ENCODE measurements at regions not wholly inside any gene's neighbourhood (a gene's known extent, or its start where the extent isn't known, plus 50 kb on each side); places are given as distances from the start of the nearest gene placed in this dataset.

DNA sequence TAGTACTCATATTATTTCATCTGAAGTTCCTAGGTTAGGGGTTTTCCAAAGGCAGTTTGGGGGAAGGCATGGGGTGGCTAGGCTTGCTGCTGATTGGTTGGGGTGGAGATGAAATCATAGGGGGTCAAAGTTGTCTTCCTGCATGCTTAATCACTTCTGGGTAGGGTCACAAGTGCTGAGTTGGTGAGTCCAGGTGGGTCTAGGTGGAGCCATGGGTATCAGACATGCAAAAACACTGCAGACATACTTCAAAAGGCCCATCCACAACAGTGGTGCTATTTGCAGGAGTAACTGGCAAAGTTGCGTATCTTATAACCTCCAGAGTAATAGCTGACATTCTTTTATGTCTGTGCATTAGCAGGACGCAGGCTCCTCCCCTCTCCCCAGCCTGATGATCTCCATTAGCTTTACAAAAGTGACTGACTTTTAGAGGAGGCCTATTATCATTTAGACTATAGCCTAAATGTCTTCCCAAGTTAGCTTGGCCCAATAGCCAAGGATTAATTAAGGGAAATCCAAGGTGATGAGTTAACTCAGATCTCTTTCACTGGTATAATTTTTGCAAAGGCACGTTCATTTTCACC lies 374.4 kb upstream of the PRMT6 start:
- H3K9me3 ChIP-seq (ENCODE audit: control insufficient read depth, low read length): peaks cover 2% of the 10 kb centered on the region
- WGBS, 2 donors: 50 to 54% methylated on average over 3 of the region's 3 CpGs
- H3K4me3 ChIP-seq (ENCODE audit: low read length in 2 of 2): no peak overlapping the region
- DNase-seq (no peak), ATAC-seq (ENCODE audit: low FRiP score) (no peak)
- intact Hi-C loops (cut with DNase I): no loop called here
- H3K27me3 ChIP-seq (ENCODE audit: control insufficient read depth in 1 of 2, insufficient read depth in 2 of 2, low read length in 1 of 2): no peaks in the 10 kb centered on the region
- H3K27ac ChIP-seq (ENCODE audit: low read depth in 1 of 2, low read length in 2 of 2): no peak overlapping the region
- no peaks in the 10 kb centered on the region for H3K4me1 ChIP-seq (ENCODE audit: control insufficient read depth in 1 of 2, insufficient read depth in 2 of 2, low read length in 2 of 2)
- no peaks in the 10 kb centered on the region for H3K36me3 ChIP-seq (ENCODE audit: control insufficient read depth in 1 of 2, insufficient read depth in 2 of 2, low read length in 1 of 2)

DNA sequence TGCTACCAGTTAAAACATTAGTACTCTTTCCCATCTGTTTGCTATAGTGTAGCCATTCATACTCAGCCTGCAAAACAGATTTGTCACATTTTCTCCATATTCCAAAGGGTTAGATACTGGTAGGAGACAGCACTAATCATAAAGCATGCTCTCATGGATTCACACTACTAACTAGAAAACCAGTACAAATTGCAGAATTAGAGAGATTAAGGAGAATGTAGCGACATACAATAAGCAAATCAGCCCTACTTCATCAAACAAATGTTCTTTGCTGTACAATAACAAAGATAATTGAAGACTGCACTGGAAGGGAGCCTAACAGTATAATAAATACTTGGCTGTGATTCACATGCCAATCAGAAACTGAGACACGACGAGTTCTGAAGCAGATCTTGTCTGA lies 368.0 kb upstream of the PRMT6 start:
- intact Hi-C loops (cut with DNase I): no loop called here
- no peak overlapping the region for H3K4me3 ChIP-seq (ENCODE audit: low read length in 2 of 2)
- DNase-seq: no peak
- peaks cover 2% of the 10 kb centered on the region for H3K9me3 ChIP-seq (ENCODE audit: control insufficient read depth, low read length)
- H3K27ac ChIP-seq (ENCODE audit: low read depth in 1 of 2, low read length in 2 of 2): no peak overlapping the region
- H3K4me1 ChIP-seq (ENCODE audit: control insufficient read depth in 1 of 2, insufficient read depth in 2 of 2, low read length in 2 of 2): no peaks in the 10 kb centered on the region
- 23 to 28% methylated on average over 3 of the region's 3 CpGs for WGBS, 2 donors
- no peak for ATAC-seq (ENCODE audit: low FRiP score)
- no peaks in the 10 kb centered on the region for H3K36me3 ChIP-seq (ENCODE audit: control insufficient read depth in 1 of 2, insufficient read depth in 2 of 2, low read length in 1 of 2)
- H3K27me3 ChIP-seq (ENCODE audit: control insufficient read depth in 1 of 2, insufficient read depth in 2 of 2, low read length in 1 of 2): no peaks in the 10 kb centered on the region

DNA sequence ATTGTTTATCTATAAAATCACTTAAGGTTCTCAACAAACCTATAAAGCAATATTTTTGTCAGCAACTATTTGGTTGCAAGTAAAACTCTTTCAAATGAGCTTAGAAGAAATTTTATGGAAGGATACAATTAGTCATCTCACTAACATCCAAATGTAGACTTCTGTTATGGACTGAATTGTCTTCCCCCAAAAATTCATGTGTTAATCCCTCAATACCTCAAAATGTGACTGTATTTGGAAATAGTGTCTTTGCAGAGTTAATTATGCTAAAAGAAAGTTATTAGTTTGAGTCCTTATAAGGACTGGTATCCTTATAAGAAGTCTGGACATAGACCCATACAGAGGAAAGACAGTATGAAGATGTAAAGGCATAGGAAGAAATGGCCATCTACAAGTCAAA lies 357.8 kb upstream of the PRMT6 start:
- Histone ChIP-seq H3K27ac (ENCODE audit: low read depth in 1 of 2, low read length in 2 of 2) (no peak overlapping the region), H3K9me3 (ENCODE audit: control insufficient read depth, low read length) (no peaks in the 10 kb centered on the region), H3K27me3 (ENCODE audit: control insufficient read depth in 1 of 2, insufficient read depth in 2 of 2, low read length in 1 of 2) (no peaks in the 10 kb centered on the region), H3K36me3 (ENCODE audit: control insufficient read depth in 1 of 2, insufficient read depth in 2 of 2, low read length in 1 of 2) (no peaks in the 10 kb centered on the region), H3K4me3 (ENCODE audit: low read length in 2 of 2) (no peak overlapping the region), H3K4me1 (ENCODE audit: control insufficient read depth in 1 of 2, insufficient read depth in 2 of 2, low read length in 2 of 2) (no peaks in the 10 kb centered on the region)
- DNase-seq (no peak), ATAC-seq (ENCODE audit: low FRiP score) (no peak)
- intact Hi-C loops (cut with DNase I): no loop called here

DNA sequence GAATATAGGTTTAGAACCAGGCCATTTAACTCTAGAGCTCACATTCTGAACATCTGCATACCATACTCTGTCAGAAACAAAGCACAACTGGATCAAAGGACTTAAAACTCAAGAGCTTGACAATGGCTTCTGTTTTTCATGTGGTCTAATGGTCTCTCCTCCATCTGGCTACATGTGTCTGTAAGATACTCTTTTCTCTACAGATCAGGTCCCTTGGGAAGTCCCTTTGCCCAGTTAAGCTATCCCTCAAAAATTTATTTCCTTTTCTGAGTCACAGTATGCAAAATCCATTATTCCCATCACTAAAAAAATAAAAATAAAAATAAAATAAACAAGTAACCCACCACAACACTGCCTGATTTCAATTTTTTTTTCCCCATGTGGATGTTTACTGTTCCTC lies 357.0 kb upstream of the PRMT6 start:
- intact Hi-C loops (cut with DNase I): no loop called here
- no peaks in the 10 kb centered on the region for H3K9me3 ChIP-seq (ENCODE audit: control insufficient read depth, low read length)
- H3K36me3 ChIP-seq (ENCODE audit: control insufficient read depth in 1 of 2, insufficient read depth in 2 of 2, low read length in 1 of 2): no peaks in the 10 kb centered on the region
- no peaks in the 10 kb centered on the region for H3K4me1 ChIP-seq (ENCODE audit: control insufficient read depth in 1 of 2, insufficient read depth in 2 of 2, low read length in 2 of 2)
- DNase-seq (no peak), ATAC-seq (ENCODE audit: low FRiP score) (no peak)
- no peak overlapping the region for H3K4me3 ChIP-seq (ENCODE audit: low read length in 2 of 2)
- H3K27ac ChIP-seq (ENCODE audit: low read depth in 1 of 2, low read length in 2 of 2): no peak overlapping the region
- no peaks in the 10 kb centered on the region for H3K27me3 ChIP-seq (ENCODE audit: control insufficient read depth in 1 of 2, insufficient read depth in 2 of 2, low read length in 1 of 2)

DNA sequence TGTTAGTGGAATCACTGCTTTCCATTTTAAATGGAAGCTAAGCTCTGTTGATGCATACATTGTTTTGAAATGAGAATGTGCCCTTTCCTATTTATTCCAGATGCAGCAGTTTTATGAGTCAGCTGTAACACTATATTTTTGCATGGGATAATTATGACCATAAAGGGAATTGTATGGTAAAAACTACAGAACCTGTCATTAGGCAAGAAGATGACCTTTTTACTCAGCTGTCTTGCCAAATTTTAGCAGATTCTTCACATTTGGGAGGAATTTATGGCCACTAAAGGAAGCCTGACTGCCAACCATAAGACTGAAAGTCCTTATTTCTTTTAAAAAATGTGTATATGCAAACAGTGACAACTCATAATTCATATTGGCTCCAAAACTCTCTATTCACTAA lies 356.3 kb upstream of the PRMT6 start:
- Histone ChIP-seq H3K4me3 (ENCODE audit: low read length in 2 of 2) (no peak overlapping the region), H3K4me1 (ENCODE audit: control insufficient read depth in 1 of 2, insufficient read depth in 2 of 2, low read length in 2 of 2) (no peaks in the 10 kb centered on the region), H3K27ac (ENCODE audit: low read depth in 1 of 2, low read length in 2 of 2) (no peak overlapping the region), H3K9me3 (ENCODE audit: control insufficient read depth, low read length) (no peaks in the 10 kb centered on the region), H3K36me3 (ENCODE audit: control insufficient read depth in 1 of 2, insufficient read depth in 2 of 2, low read length in 1 of 2) (no peaks in the 10 kb centered on the region), H3K27me3 (ENCODE audit: control insufficient read depth in 1 of 2, insufficient read depth in 2 of 2, low read length in 1 of 2) (no peaks in the 10 kb centered on the region)
- DNase-seq (no peak), ATAC-seq (ENCODE audit: low FRiP score) (no peak)
- intact Hi-C loops (cut with DNase I): no loop called here

DNA sequence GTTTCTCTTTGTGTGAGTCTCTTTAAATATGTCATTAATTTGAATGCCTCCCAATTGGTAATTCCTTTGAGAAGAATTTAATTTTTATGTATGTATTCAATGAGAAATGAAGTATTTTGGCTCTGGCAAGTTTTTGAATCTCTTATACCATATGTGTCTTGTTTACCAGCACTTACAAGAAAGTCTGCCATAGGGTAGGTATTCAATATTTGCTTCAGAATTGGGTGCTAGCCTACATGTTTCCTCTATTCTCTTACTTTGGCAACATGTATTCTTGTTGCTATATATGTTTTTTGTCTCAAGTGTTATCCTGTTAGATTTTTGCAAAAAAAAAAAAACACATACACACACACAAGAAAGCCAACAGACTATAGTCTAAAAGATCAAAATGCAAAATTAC lies 350.5 kb upstream of the PRMT6 start:
- intact Hi-C loops (cut with DNase I): no loop called here

DNA sequence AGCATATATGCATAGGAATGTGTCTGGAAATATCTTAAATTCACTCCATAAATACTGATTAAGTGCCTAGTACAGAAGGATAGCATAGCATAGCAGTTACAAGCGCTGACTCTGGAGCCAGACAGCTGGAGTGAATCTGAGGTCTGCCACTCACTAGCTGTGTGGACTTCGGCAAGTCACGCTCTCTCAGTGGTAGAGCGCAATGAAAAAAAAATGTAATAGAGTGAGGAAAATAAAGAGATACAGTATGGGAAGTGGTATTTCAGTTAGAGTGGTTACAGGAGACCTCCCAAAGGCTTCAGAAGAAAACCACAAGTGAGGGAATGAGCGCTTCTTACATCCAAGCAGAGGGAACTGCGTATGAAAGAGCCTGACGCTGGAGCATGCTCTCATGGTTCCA lies 338.9 kb upstream of the PRMT6 start:
- DNase-seq (peak in 1 of 2 donors; percentile 15), ATAC-seq (ENCODE audit: low FRiP score) (no peak)
- no peaks in the 10 kb centered on the region for H3K4me1 ChIP-seq (ENCODE audit: control insufficient read depth in 1 of 2, insufficient read depth in 2 of 2, low read length in 2 of 2)
- no peaks in the 10 kb centered on the region for H3K27me3 ChIP-seq (ENCODE audit: control insufficient read depth in 1 of 2, insufficient read depth in 2 of 2, low read length in 1 of 2)
- no peak overlapping the region for H3K4me3 ChIP-seq (ENCODE audit: low read length in 2 of 2)
- WGBS, 2 donors: 10 to 18% methylated on average over 7 of the region's 7 CpGs
- H3K9me3 ChIP-seq (ENCODE audit: control insufficient read depth, low read length): peaks cover 1% of the 10 kb centered on the region
- no peaks in the 10 kb centered on the region for H3K36me3 ChIP-seq (ENCODE audit: control insufficient read depth in 1 of 2, insufficient read depth in 2 of 2, low read length in 1 of 2)
- H3K27ac ChIP-seq (ENCODE audit: low read depth in 1 of 2, low read length in 2 of 2): no peak overlapping the region
- intact Hi-C loops (cut with DNase I): no loop called here

More for the DNA sequence above, 350.5 kb upstream of the PRMT6 start:
- no peak for DNase-seq
- no peaks in the 10 kb centered on the region for H3K4me1 ChIP-seq (ENCODE audit: control insufficient read depth in 1 of 2, insufficient read depth in 2 of 2, low read length in 2 of 2)
- H3K4me3 ChIP-seq (ENCODE audit: low read length in 2 of 2): no peak overlapping the region
- H3K27ac ChIP-seq (ENCODE audit: low read depth in 1 of 2, low read length in 2 of 2): no peak overlapping the region
- H3K27me3 ChIP-seq (ENCODE audit: control insufficient read depth in 1 of 2, insufficient read depth in 2 of 2, low read length in 1 of 2): no peaks in the 10 kb centered on the region
- H3K36me3 ChIP-seq (ENCODE audit: control insufficient read depth in 1 of 2, insufficient read depth in 2 of 2, low read length in 1 of 2): no peaks in the 10 kb centered on the region
- ATAC-seq (ENCODE audit: low FRiP score): no peak
- no peaks in the 10 kb centered on the region for H3K9me3 ChIP-seq (ENCODE audit: control insufficient read depth, low read length)

DNA sequence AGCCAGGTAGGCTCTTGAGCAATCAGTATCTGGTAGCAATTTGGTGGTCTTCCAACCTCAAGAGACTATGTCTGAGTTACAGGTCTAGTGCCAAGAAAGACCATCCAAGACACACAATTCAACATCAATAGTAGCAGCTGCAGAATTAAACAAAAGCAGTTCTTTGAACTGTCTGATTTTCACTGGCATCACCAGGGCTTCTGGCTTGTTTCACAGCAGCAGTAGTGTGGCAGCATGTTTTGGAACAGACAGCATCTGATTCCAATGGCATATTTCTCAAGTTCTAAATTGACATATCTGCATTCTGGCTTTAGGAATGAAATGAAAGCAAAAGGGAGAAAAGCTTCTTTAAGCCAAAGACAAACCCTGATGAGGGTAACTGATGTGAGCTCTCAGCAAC lies 334.7 kb upstream of the PRMT6 start:
- Histone ChIP-seq H3K27me3 (ENCODE audit: control insufficient read depth in 1 of 2, insufficient read depth in 2 of 2, low read length in 1 of 2) (no peaks in the 10 kb centered on the region), H3K9me3 (ENCODE audit: control insufficient read depth, low read length) (peaks cover 1% of the 10 kb centered on the region), H3K36me3 (ENCODE audit: control insufficient read depth in 1 of 2, insufficient read depth in 2 of 2, low read length in 1 of 2) (no peaks in the 10 kb centered on the region), H3K27ac (ENCODE audit: low read depth in 1 of 2, low read length in 2 of 2) (no peak overlapping the region), H3K4me1 (ENCODE audit: control insufficient read depth in 1 of 2, insufficient read depth in 2 of 2, low read length in 2 of 2) (no peaks in the 10 kb centered on the region), H3K4me3 (ENCODE audit: low read length in 2 of 2) (no peak overlapping the region)
- DNase-seq (no peak), ATAC-seq (ENCODE audit: low FRiP score) (no peak)
- intact Hi-C loops (cut with DNase I): no loop called here

DNA sequence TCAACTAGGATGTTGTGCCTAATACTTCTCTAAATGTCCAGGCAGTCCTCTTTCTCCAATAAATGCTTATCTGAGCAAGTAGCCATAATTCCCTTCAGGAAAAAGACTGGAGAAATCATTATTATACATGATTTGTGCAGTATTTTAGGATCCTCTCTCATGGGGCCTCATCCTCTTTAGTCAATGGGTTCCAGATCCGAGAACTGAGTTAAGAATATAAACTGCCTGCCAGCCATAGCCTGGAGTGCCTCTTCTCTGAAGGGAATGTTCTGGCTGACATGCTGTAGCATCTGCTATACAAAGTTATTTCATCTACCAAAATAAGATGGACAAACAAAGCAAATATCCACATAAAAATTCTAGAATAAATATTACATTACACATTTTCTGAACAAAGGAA lies 334.0 kb upstream of the PRMT6 start:
- H3K36me3 ChIP-seq (ENCODE audit: control insufficient read depth in 1 of 2, insufficient read depth in 2 of 2, low read length in 1 of 2): no peaks in the 10 kb centered on the region
- WGBS, 2 donors: 0 to 7% methylated on average over 1 of the region's 1 CpG
- H3K27ac ChIP-seq (ENCODE audit: low read depth in 1 of 2, low read length in 2 of 2): no peak overlapping the region
- DNase-seq (no peak), ATAC-seq (ENCODE audit: low FRiP score) (no peak)
- no peaks in the 10 kb centered on the region for H3K27me3 ChIP-seq (ENCODE audit: control insufficient read depth in 1 of 2, insufficient read depth in 2 of 2, low read length in 1 of 2)
- H3K4me1 ChIP-seq (ENCODE audit: control insufficient read depth in 1 of 2, insufficient read depth in 2 of 2, low read length in 2 of 2): no peaks in the 10 kb centered on the region
- intact Hi-C loops (cut with DNase I): no loop called here
- H3K9me3 ChIP-seq (ENCODE audit: control insufficient read depth, low read length): peaks cover 1% of the 10 kb centered on the region
- H3K4me3 ChIP-seq (ENCODE audit: low read length in 2 of 2): no peak overlapping the region
